Heart right ventricle (tissue), 16 donors: ENCODE measurements at regions not wholly inside any gene's neighbourhood (a gene's known extent, or its start where the extent isn't known, plus 50 kb on each side); places are given as distances from the start of the nearest gene placed in this dataset.

ENCODE experiments used
- ATAC-seq, 8 donors: fragments of 200-7000 bp; cut with Tn5 transposase; one replicate each; pipeline ENCODE4 v1.9.1; 2020; ENCODE audit warnings: mild to moderate bottlenecking in 8 of 8, moderate library complexity in 8 of 8, moderate number of reproducible peaks in 1 of 8
- DNase-seq, 2 donors: peaks; one replicate each; pipeline ENCODE4 v3.0.0-alpha.2; 2020
- H3K27ac ChIP-seq, 10 donors: fragments of 200-600 bp; sonication (generic) in 2 of 10; one replicate each; pipeline versions ENCODE4 v1.5.0 to v1.8.0; 2020 to 2022; ENCODE audit warnings: mild to moderate bottlenecking in 3 of 10
- H3K27me3 ChIP-seq, 7 donors: fragments of 200-600 bp; one replicate each; pipeline ENCODE4 v1.8.0; 2021 to 2022; ENCODE audit warnings: mild to moderate bottlenecking in 2 of 7
- H3K36me3 ChIP-seq, 9 donors: fragments of 200-600 bp; sonication (generic) in 1 of 9; one replicate each; pipeline versions ENCODE4 v1.5.0 to v1.8.0; 2020 to 2022; ENCODE audit warnings: mild to moderate bottlenecking in 2 of 9
- H3K4me1 ChIP-seq, 9 donors: fragments of 200-600 bp; sonication (generic) in 1 of 9; one replicate each; pipeline versions ENCODE4 v1.5.0 to v1.8.0; 2020 to 2022; ENCODE audit warnings: mild to moderate bottlenecking in 4 of 9
- H3K4me3 ChIP-seq, 10 donors: fragments of 200-600 bp; sonication (generic) in 2 of 10; one replicate each; pipeline versions ENCODE4 v1.5.0 to v1.8.0; 2020 to 2022; ENCODE audit warnings: mild to moderate bottlenecking in 7 of 10, moderate library complexity in 2 of 10
- H3K9me3 ChIP-seq, 11 donors: fragments of 200-600 bp in 10 of 11; sonication (generic) in 2 of 11; one replicate each; pipeline versions ENCODE4 v1.5.0 to v1.8.0; 2013 to 2022; ENCODE audit warnings: mild to moderate bottlenecking in 2 of 11, control low read depth in 1 of 11, moderate library complexity in 1 of 11
- WGBS, 2 donors: extraction: QIAGEN DNeasy Blood & Tissue Kit; methylation state at CpG; one replicate each; pipeline ENCODE4 v1.1.7; 2013; ENCODE audit warnings: inconsistent platforms in 1 of 2; 5-methylcytosine and 5-hydroxymethylcytosine counted together
- intact Hi-C, 10 donors: fragments of 100-400 bp; cut with DNase I; formaldehyde crosslinking; loops; one replicate each; pipeline versions ENCODE4 v1.11.1 to v1.14.2; 2022
- TF ChIP-seq, protein P1 (sequence below), 9 donors: fragments of 200-600 bp; sonication (generic) in 2 of 9; IDR thresholded peaks; one replicate each; pipeline versions ENCODE4 v1.5.0 to v1.8.0; 2021 to 2022; ENCODE audit warnings: antibody characterized with exemption in 9 of 9, mild to moderate bottlenecking in 5 of 9, moderate library complexity in 1 of 9
- donor health status: Arrhythmogenic right ventricular cardiomyopathy.
- donor health status: ischemic (EF 13 %, LVEDD 7.1; RV severe dilation, severe dysfunction).
- donor health status: healthy with polysubstance abuse.
- donor health status: DM: no; HTN: yes; CAD: no.
- donor health status: DM: no; HTN: no; CAD: no.
- donor health status: ischemic (EF 25% LVEDD 6.9; RV normal size, moderate dysfunction).
- donor health status: ischemic (EF 25% LVEDD 5.7; RV mildly dilated, moderate dysfunction).
- donor health status: healthy.
- donor health status: DM: yes; HTN: yes; CAD: no.
- donor health status: Ischemic cardiomyopathy.
- donor health status: ischemic (EF 35%, LVEDD 5.7; RV mildly dilated, moderate dysfunction).
- donor health status: nonischemic (EF 11% LVEDD 7.7; RV severe dilation, severe dysfunction).
- donor health status: DM: yes; HTN: yes; CAD: no.
- donor health status: PGD.
- donor health status: ischemic (EF 29% LVEDD 5.4; RV normal size, mild dysfunction).
- donor health status: nonischemic (EF 23%, LVEDD 6.1; RV moderate dilation, normal function).

DNA sequence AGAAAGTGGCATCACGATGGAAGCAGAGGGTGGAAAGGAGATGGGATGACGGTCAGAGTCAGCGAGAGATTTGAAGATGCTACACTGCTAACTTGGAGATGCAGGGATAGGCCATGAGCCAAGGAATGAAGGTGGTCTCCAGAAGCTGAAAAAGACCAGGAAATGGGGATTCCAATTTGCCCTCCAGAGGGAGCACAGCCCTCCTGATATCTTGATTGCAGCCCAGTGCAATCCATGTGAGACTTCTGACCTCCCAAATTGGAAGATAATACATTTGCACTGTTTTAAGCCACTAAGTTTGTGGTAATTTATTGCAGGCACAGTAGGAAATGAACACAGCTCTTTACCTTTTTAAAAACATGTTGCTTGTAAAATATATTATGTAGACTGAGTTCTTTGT, 549.5 kb downstream of the VRK1 start:
- DNase-seq (no peak), ATAC-seq (no peak)
- Histone ChIP-seq H3K27me3 (peaks cover 0 to 15% (median 6%) of the 10 kb centered on the region in 7 donors), H3K27ac (no peak overlapping the region), H3K36me3 (no peaks in the 10 kb centered on the region), H3K9me3 (no peaks in the 10 kb centered on the region), H3K4me3 (no peak overlapping the region), H3K4me1 (no peaks in the 10 kb centered on the region)
- 91 to 92% methylated on average over 3 of the region's 3 CpGs for WGBS, 2 donors
- TF ChIP-seq, protein P1, sequence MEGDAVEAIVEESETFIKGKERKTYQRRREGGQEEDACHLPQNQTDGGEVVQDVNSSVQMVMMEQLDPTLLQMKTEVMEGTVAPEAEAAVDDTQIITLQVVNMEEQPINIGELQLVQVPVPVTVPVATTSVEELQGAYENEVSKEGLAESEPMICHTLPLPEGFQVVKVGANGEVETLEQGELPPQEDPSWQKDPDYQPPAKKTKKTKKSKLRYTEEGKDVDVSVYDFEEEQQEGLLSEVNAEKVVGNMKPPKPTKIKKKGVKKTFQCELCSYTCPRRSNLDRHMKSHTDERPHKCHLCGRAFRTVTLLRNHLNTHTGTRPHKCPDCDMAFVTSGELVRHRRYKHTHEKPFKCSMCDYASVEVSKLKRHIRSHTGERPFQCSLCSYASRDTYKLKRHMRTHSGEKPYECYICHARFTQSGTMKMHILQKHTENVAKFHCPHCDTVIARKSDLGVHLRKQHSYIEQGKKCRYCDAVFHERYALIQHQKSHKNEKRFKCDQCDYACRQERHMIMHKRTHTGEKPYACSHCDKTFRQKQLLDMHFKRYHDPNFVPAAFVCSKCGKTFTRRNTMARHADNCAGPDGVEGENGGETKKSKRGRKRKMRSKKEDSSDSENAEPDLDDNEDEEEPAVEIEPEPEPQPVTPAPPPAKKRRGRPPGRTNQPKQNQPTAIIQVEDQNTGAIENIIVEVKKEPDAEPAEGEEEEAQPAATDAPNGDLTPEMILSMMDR (IDR thresholded peaks at IDR 0.05), result no peak
- intact Hi-C loops, result no loop called here

DNA sequence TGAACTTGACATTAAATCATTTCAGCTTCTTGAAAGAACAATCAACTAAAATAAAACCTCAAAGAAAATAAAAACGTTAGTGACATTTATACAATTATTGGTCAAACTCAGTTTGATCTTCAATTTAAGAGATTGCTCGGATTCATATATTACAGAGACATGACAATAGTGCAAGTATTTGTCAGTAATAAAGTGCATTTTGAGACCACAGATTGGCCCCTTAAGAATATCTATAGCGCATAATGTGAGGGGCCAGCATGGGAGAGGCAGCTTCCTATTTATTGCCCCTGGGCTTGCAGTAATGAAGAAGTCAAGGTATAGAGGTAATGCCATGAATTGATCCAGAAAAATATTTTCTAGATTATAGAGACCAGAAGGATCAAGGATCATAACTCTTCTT, 552.3 kb downstream of the VRK1 start:
- DNase-seq (no peak), ATAC-seq (no peak)
- Histone ChIP-seq H3K4me3 (no peak overlapping the region), H3K9me3 (no peaks in the 10 kb centered on the region), H3K27ac (no peak overlapping the region), H3K36me3 (no peaks in the 10 kb centered on the region), H3K4me1 (no peaks in the 10 kb centered on the region), H3K27me3 (peaks cover 0 to 15% (median 4%) of the 10 kb centered on the region in 7 donors)
- TF ChIP-seq, protein P1 (IDR thresholded peaks at IDR 0.05), result no peak
- intact Hi-C loops, result no loop called here
- 42 to 45% methylated on average over 3 of the region's 3 CpGs for WGBS, 2 donors

DNA sequence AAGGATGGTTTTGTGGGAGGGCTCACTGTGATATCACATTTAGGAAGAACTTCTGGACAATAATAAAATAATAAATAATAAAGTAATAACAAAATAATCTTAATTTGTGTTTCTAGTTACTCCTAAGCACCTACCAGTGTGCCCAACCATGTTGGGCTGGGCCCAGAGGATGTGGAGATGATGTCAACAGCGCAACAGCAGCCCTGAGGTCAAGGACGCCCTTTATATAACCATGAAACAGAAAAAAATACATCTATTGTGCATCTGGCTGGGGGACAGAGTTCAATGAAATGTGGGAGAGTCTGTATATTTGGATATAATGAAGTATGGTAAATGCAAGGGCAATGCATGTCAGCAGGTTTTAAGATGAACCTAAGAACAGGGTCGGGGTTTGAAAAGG, 552.8 kb downstream of the VRK1 start:
- H3K27ac ChIP-seq, result no peak overlapping the region
- 75 to 76% methylated on average over 3 of the region's 3 CpGs for WGBS, 2 donors
- no peaks in the 10 kb centered on the region for H3K36me3 ChIP-seq
- no peak overlapping the region for H3K4me3 ChIP-seq
- no peaks in the 10 kb centered on the region for H3K4me1 ChIP-seq
- ATAC-seq (no peak), DNase-seq (no peak)
- intact Hi-C loops, result no loop called here
- H3K27me3 ChIP-seq, result peaks cover 0 to 15% (median 4%) of the 10 kb centered on the region in 7 donors
- TF ChIP-seq, protein P1 (IDR thresholded peaks at IDR 0.05), result no peak
- no peaks in the 10 kb centered on the region for H3K9me3 ChIP-seq

DNA sequence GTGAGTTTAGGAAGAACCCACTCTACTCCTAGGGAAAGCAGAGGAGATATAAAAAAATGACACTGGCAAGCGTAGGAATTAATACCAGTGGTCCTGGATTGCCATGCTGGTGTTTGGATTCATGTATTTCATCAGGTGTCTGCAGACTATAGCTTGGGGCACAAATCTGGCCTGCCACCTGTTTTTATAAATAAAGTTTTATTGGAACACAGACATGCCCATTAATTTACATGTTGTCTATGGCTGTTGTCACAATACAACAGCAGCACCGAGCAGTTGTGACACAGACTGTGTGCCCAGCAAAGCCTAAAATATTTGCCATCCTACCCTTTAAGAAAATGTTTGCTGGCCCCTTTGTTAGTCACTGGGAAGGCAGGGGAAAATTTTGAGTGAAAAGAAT, 553.2 kb downstream of the VRK1 start:
- H3K4me3 ChIP-seq, result no peak overlapping the region
- H3K27me3 ChIP-seq, result peaks cover 0 to 16% (median 4%) of the 10 kb centered on the region in 7 donors
- no peak for ATAC-seq
- H3K36me3 ChIP-seq, result no peaks in the 10 kb centered on the region
- WGBS, 2 donors, result 80 to 85% methylated on average over 2 of the region's 2 CpGs
- DNase-seq, result no peak
- H3K4me1 ChIP-seq, result no peaks in the 10 kb centered on the region
- intact Hi-C loops, result no loop called here
- TF ChIP-seq, protein P1 (IDR thresholded peaks at IDR 0.05), result no peak
- no peak overlapping the region for H3K27ac ChIP-seq
- H3K9me3 ChIP-seq, result no peaks in the 10 kb centered on the region
